Uterus (tissue), 2 donors: ENCODE measurements at regions not wholly inside any gene's neighbourhood (a gene's known extent, or its start where the extent isn't known, plus 50 kb on each side); places are given as distances from the start of the nearest gene placed in this dataset.

ENCODE experiments used
- CTCF ChIP-seq, 4 experiments: fragments of 200-600 bp in 2 of 4; fragments of 450-650 bp in 2 of 4; sonication (generic) in 2 of 4; IDR thresholded peaks; one replicate each; pipeline ENCODE4 v1.5.1; 2016 to 2019; ENCODE audit warnings: antibody characterized with exemption in 4 of 4, mild to moderate bottlenecking in 2 of 4, moderate library complexity in 1 of 4
- POLR2A ChIP-seq, 2 donors: fragments of 450-650 bp; IDR thresholded peaks; one replicate each; pipeline ENCODE4 v1.6.1; 2016; ENCODE audit warnings: antibody characterized with exemption in 2 of 2, mild to moderate bottlenecking in 1 of 2, moderate library complexity in 1 of 2

- no peak for TF ChIP-seq CTCF (IDR thresholded peaks at IDR 0.05)
- TF ChIP-seq POLR2A (IDR thresholded peaks at IDR 0.05) = no peak
Observed at GRCh38 chr6:148107911-148108310, 234.7 kb upstream of the SASH1 start.
